GM12864 (cell line): ENCODE measurements at regions not wholly inside any gene's neighbourhood (a gene's known extent, or its start where the extent isn't known, plus 50 kb on each side); places are given as distances from the start of the nearest gene placed in this dataset.

Experiments used
- DNase-seq: peaks from one replicate; pipeline ENCODE4 v3.0.0-alpha.2; 2011; ENCODE audit warnings: low read depth
- H3K4me3 ChIP-seq: 2 replicates; pipeline ENCODE4 v1.5.1; 2011; ENCODE audit warnings: mild to moderate bottlenecking, low read depth, low read length, control low read depth
- CTCF ChIP-seq: IDR thresholded peaks from 2 replicates; pipeline ENCODE4 v1.5.1; 2011; ENCODE audit warnings: low read depth, mild to moderate bottlenecking, moderate library complexity, low read length, control low read depth, inconsistent platforms; ENCODE audit errors: missing control alignments

GRCh38 chr6:66861007-66861541 is 1154.0 kb upstream of the EYS start:
- no peak for DNase-seq
- TF ChIP-seq CTCF: no peak
- no peak overlapping the region for H3K4me3 ChIP-seq

- DNase-seq: no peak
- no peak for TF ChIP-seq CTCF
- H3K4me3 ChIP-seq: no peak overlapping the region
Measured at GRCh38 chr6:66860328-66860727, 1153.3 kb upstream of the EYS start.

GRCh38 chr6:66858196-66858595 is 1151.2 kb upstream of the EYS start:
- TF ChIP-seq CTCF: no peak
- DNase-seq: no peak
- H3K4me3 ChIP-seq: no peak overlapping the region

GRCh38 chr6:66854014-66854413 is 1147.0 kb upstream of the EYS start:
- no peak for DNase-seq
- no peak overlapping the region for H3K4me3 ChIP-seq
- no peak for TF ChIP-seq CTCF

GRCh38 chr6:66851930-66852329 is 1144.9 kb upstream of the EYS start:
- H3K4me3 ChIP-seq: no peak overlapping the region
- no peak for TF ChIP-seq CTCF
- DNase-seq: no peak

GRCh38 chr6:66849843-66850242 is 1142.8 kb upstream of the EYS start:
- H3K4me3 ChIP-seq: no peak overlapping the region
- TF ChIP-seq CTCF: no peak
- no peak for DNase-seq

GRCh38 chr6:66848244-66848953 is 1141.4 kb upstream of the EYS start:
- H3K4me3 ChIP-seq: no peak overlapping the region
- DNase-seq: no peak
- TF ChIP-seq CTCF: no peak
